BLaER1 treated with 17β-estradiol and CSF1 and Interleukin-3, amounts not matched to agents 10 nM and 100 nM (cell line): ENCODE measurements at regions not wholly inside any gene's neighbourhood (a gene's known extent, or its start where the extent isn't known, plus 50 kb on each side); places are given as distances from the start of the nearest gene placed in this dataset.
A peak's percentile ranks its signal among the peaks of the same experiment; 100 is the strongest.

Experiments
- H3K27ac ChIP-seq, 11 experiments: shearing (Covaris generic); formaldehyde crosslinking; 2 replicates each; pipeline ENCODE4 v1.8.1; 2022
- H3K27me3 ChIP-seq, 11 experiments: shearing (Covaris generic); formaldehyde crosslinking; 2 replicates each; pipeline ENCODE4 v1.8.1; 2022
- H3K36me3 ChIP-seq, 11 experiments: shearing (Covaris generic); formaldehyde crosslinking; 2 replicates each; pipeline ENCODE4 v1.8.1; 2022
- H3K4me1 ChIP-seq, 10 experiments: shearing (Covaris generic); formaldehyde crosslinking; 2 replicates each; pipeline ENCODE4 v1.8.1; 2022
- H3K4me2 ChIP-seq, 11 experiments: shearing (Covaris generic); formaldehyde crosslinking; 2 replicates each; pipeline ENCODE4 v1.8.1; 2022
- H3K4me3 ChIP-seq, 10 experiments: shearing (Covaris generic); formaldehyde crosslinking; 2 replicates each; pipeline ENCODE4 v1.8.1; 2022
- H3K9ac ChIP-seq, 11 experiments: shearing (Covaris generic); formaldehyde crosslinking; 2 replicates each; pipeline ENCODE4 v1.8.1; 2022
- H3K9me3 ChIP-seq, 11 experiments: shearing (Covaris generic); formaldehyde crosslinking; replicated peaks in 1 of 11; 2 replicates each; pipeline ENCODE4 v1.8.1; 2022
- H4K20me1 ChIP-seq, 11 experiments: shearing (Covaris generic); formaldehyde crosslinking; 2 replicates each; pipeline ENCODE4 v1.8.1; 2022
- Cebpa-rat ChIP-seq, 11 experiments: shearing (Covaris generic); IDR thresholded peaks; 2 replicates each; pipeline ENCODE4 v1.8.1; 2022

- no peak overlapping the region for H3K4me2 ChIP-seq
- no peaks in the 10 kb centered on the region for H4K20me1 ChIP-seq
- no peak overlapping the region for H3K4me3 ChIP-seq
- TF ChIP-seq Cebpa-rat (IDR thresholded peaks at IDR 0.05): no peak
- H3K27me3 ChIP-seq: no peaks in the 10 kb centered on the region
- H3K9me3 ChIP-seq: peaks cover 0 to 2% (median 0%) of the 10 kb centered on the region in 11 experiments; a peak in 2 of 22 replicates
- H3K9ac ChIP-seq: no peak overlapping the region
- H3K36me3 ChIP-seq: no peaks in the 10 kb centered on the region
- no peak overlapping the region for H3K27ac ChIP-seq
- H3K4me1 ChIP-seq: peaks cover 0 to 7% (median 4%) of the 10 kb centered on the region in 10 experiments; a peak in 7 of 20 replicates
Measured at GRCh38 chr12:61362037-61362436, 898.2 kb upstream of the USP15 start.

- no peaks in the 10 kb centered on the region for H4K20me1 ChIP-seq
- no peak overlapping the region for H3K4me3 ChIP-seq
- H3K36me3 ChIP-seq: no peaks in the 10 kb centered on the region
- no peak overlapping the region for H3K9ac ChIP-seq
- H3K9me3 ChIP-seq: no peaks in the 10 kb centered on the region; a peak in 1 of 22 replicates
- H3K4me1 ChIP-seq: peaks cover 0 to 7% (median 4%) of the 10 kb centered on the region in 10 experiments; a peak in 7 of 20 replicates
- no peak for TF ChIP-seq Cebpa-rat (IDR thresholded peaks at IDR 0.05)
- no peak overlapping the region for H3K27ac ChIP-seq
- H3K4me2 ChIP-seq: peak overlapping the region in 6 of 11 experiments; percentile 7 to 38 (median 18); a peak in 3 of 22 replicates
- no peaks in the 10 kb centered on the region for H3K27me3 ChIP-seq
Measured at GRCh38 chr12:61365001-61365400, 895.2 kb upstream of the USP15 start.

DNA sequence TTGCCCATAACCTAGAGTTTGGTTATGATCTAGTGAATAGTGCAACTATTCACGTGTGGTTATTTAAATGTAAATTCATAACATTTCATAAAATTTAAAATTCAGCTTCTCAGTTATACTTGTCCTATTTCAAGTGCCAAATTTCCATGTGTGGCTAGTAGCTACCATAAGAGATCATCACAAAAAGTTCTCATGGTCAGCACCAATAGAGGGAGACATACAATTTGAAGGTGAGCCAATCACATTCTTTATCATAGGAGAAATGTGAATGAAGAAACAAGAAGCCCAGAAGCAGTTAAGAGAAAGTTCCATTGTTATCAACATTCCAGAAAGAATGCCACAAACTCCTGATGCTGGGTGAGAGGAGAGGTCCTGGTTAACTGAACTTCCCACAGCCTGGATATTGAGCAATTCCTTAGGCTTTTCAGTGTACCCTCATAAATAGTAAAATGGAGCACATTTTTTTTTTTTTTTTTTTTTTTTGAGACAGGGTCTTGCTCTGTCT is 892.9 kb upstream of the USP15 start:
- H3K4me3 ChIP-seq: no peak overlapping the region
- H4K20me1 ChIP-seq: no peaks in the 10 kb centered on the region
- no peak for TF ChIP-seq Cebpa-rat (IDR thresholded peaks at IDR 0.05)
- H3K4me1 ChIP-seq: peaks cover 0 to 7% (median 4%) of the 10 kb centered on the region in 10 experiments; a peak in 7 of 20 replicates
- no peak overlapping the region for H3K27ac ChIP-seq
- H3K4me2 ChIP-seq: no peak overlapping the region
- H3K27me3 ChIP-seq: no peaks in the 10 kb centered on the region
- H3K36me3 ChIP-seq: no peaks in the 10 kb centered on the region
- H3K9ac ChIP-seq: no peak overlapping the region
- no peaks in the 10 kb centered on the region for H3K9me3 ChIP-seq

GRCh38 chr12:61369241-61369910 is 890.8 kb upstream of the USP15 start:
- Histone ChIP-seq H3K4me2 (no peak overlapping the region), H3K4me3 (no peak overlapping the region), H3K9me3 (no peaks in the 10 kb centered on the region), H3K4me1 (peaks cover 0 to 7% (median 4%) of the 10 kb centered on the region in 10 experiments; a peak in 7 of 20 replicates), H3K9ac (no peak overlapping the region), H3K27ac (no peak overlapping the region), H3K27me3 (no peaks in the 10 kb centered on the region), H4K20me1 (no peaks in the 10 kb centered on the region), H3K36me3 (no peaks in the 10 kb centered on the region)
- no peak for TF ChIP-seq Cebpa-rat (IDR thresholded peaks at IDR 0.05)

DNA sequence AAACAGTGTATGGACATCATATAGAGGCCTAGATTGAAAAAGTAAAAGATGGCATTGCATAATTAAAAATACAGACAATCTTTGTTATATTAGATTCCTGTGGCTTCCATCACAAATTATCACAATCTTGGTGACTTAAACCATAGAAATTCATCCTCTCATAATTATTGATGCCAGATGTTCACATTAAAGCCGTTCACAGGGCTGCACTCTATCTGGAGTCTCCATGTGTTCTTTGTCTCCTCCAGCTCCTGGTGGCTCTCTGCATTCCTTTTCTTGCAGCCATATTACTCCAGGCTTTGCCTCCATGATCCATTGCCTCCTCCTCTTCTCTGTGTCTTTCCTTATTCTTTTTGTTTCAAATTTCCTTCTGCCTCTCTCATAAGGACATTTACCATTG is 875.7 kb upstream of the USP15 start:
- H3K4me1 ChIP-seq: no peaks in the 10 kb centered on the region
- peaks cover 13 to 18% (median 17%) of the 10 kb centered on the region in 11 experiments for H3K9me3 ChIP-seq
- no peaks in the 10 kb centered on the region for H4K20me1 ChIP-seq
- H3K4me3 ChIP-seq: no peak overlapping the region
- no peak for TF ChIP-seq Cebpa-rat (IDR thresholded peaks at IDR 0.05)
- H3K36me3 ChIP-seq: no peaks in the 10 kb centered on the region
- no peaks in the 10 kb centered on the region for H3K27me3 ChIP-seq
- H3K27ac ChIP-seq: no peak overlapping the region
- H3K9ac ChIP-seq: no peak overlapping the region
- H3K4me2 ChIP-seq: no peak overlapping the region

DNA sequence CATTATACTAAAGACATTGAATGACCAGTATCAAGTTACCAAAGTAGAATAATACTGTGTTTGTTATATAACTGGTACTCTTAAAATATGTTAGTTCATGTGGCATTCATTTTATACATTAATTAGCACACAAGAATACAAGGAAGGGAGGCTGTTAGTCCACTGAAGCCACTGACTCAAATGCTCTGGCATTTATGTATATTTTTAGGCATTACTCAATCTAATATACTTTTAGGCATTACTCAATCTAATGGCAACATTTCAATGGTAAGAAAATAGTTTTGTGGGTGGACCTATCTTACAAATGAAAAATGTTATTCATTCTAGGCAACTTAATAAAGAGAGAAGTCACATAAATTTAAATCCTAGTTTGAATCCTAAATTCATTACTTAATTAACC is 874.4 kb upstream of the USP15 start:
- Histone ChIP-seq H3K4me2 (no peak overlapping the region), H3K4me3 (no peak overlapping the region), H3K4me1 (no peaks in the 10 kb centered on the region), H3K27me3 (no peaks in the 10 kb centered on the region), H3K9me3 (peaks cover 19 to 29% (median 24%) of the 10 kb centered on the region in 11 experiments), H3K27ac (no peak overlapping the region), H3K36me3 (no peaks in the 10 kb centered on the region), H4K20me1 (no peaks in the 10 kb centered on the region), H3K9ac (no peak overlapping the region)
- no peak for TF ChIP-seq Cebpa-rat (IDR thresholded peaks at IDR 0.05)

- H3K9ac ChIP-seq: no peak overlapping the region
- H3K27me3 ChIP-seq: no peaks in the 10 kb centered on the region
- no peak overlapping the region for H3K4me3 ChIP-seq
- no peaks in the 10 kb centered on the region for H3K4me1 ChIP-seq
- no peak for TF ChIP-seq Cebpa-rat (IDR thresholded peaks at IDR 0.05)
- peaks cover 0 to 4% (median 0%) of the 10 kb centered on the region in 11 experiments; a peak in 2 of 22 replicates for H3K9me3 ChIP-seq
- H4K20me1 ChIP-seq: no peaks in the 10 kb centered on the region
- no peak overlapping the region for H3K4me2 ChIP-seq
- H3K27ac ChIP-seq: no peak overlapping the region
- no peaks in the 10 kb centered on the region for H3K36me3 ChIP-seq
Measured at GRCh38 chr12:61397668-61398067, 862.5 kb upstream of the USP15 start.

DNA sequence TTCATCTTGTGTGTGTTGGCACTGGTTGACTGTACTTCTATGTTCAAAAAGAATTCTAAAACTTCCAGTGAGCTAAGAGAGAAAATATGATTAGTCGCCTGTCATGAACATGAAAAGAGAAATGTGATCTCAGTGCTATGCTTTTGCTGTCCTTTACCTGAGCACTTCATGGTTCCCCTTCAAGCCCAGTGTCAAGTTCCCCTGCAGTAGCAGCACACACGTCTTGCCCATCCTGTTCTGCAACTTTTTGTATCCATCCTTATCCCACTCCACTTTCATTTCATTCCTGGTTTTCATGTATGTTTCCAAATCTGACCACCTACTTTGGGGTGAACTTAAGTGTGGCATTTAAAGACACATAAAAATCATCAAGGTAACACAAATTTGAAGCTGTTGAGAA is 848.0 kb upstream of the USP15 start:
- no peak for TF ChIP-seq Cebpa-rat (IDR thresholded peaks at IDR 0.05)
- no peaks in the 10 kb centered on the region for H4K20me1 ChIP-seq
- H3K4me2 ChIP-seq: no peak overlapping the region

DNA sequence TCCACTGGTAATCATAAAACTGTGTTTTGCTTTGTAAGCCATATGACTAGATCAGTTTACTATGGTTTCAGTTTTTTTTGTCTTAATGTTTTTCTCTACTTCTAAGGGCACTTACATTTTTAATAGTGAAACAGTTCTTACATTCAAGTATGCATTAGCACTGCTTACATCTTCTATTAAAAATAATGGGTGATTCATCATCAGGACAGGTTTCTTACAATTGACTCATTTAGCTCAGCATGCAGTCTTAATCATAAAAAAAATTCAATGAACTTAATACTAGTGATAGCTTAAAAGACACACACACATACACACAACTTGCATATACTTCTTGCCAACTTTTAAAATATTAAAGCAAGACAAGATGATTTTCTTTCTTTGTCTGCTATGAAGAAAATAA is 845.7 kb upstream of the USP15 start:
- H3K9ac ChIP-seq: no peak overlapping the region
- TF ChIP-seq Cebpa-rat (IDR thresholded peaks at IDR 0.05): no peak
- no peaks in the 10 kb centered on the region for H4K20me1 ChIP-seq
- H3K4me1 ChIP-seq: no peaks in the 10 kb centered on the region
- H3K4me3 ChIP-seq: no peak overlapping the region
- H3K4me2 ChIP-seq: no peak overlapping the region
- H3K36me3 ChIP-seq: no peaks in the 10 kb centered on the region
- H3K9me3 ChIP-seq: no peaks in the 10 kb centered on the region; a peak in 1 of 22 replicates
- H3K27me3 ChIP-seq: no peaks in the 10 kb centered on the region
- no peak overlapping the region for H3K27ac ChIP-seq

More for the DNA sequence above, 848.0 kb upstream of the USP15 start:
- Histone ChIP-seq H3K27me3 (no peaks in the 10 kb centered on the region), H3K27ac (no peak overlapping the region), H3K4me1 (no peaks in the 10 kb centered on the region), H3K9me3 (no peaks in the 10 kb centered on the region; a peak in 1 of 22 replicates), H3K9ac (no peak overlapping the region), H3K4me3 (no peak overlapping the region), H3K36me3 (no peaks in the 10 kb centered on the region)

DNA sequence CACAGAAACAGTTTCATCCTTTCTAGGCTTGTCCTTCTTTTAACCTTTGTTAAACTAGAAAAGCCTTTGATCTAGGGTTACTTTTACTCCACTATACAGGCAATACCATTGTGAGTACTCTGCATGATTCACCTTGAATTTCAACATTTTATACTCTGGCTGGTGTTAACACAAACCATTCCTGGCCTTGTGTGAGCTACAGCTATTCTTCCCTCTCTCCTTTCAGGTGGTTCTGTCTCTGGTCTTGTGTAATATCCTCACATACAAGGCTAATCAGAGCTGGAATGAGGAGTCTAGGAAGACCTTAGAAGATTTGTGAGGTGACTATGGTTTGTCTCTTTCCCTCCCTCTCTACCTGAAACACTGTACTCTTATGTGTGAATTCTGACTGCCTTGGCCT is 837.4 kb upstream of the USP15 start:
- Histone ChIP-seq H3K4me3 (no peak overlapping the region), H3K36me3 (no peaks in the 10 kb centered on the region), H3K4me1 (no peaks in the 10 kb centered on the region), H3K27me3 (no peaks in the 10 kb centered on the region), H4K20me1 (no peaks in the 10 kb centered on the region), H3K9me3 (peaks cover 0 to 10% (median 5%) of the 10 kb centered on the region in 11 experiments; a peak in 10 of 22 replicates), H3K27ac (no peak overlapping the region), H3K4me2 (no peak overlapping the region), H3K9ac (no peak overlapping the region)
- TF ChIP-seq Cebpa-rat (IDR thresholded peaks at IDR 0.05): no peak
